GM12878 (cell line): ENCODE measurements at regions not wholly inside any gene's neighbourhood (a gene's known extent, or its start where the extent isn't known, plus 50 kb on each side); places are given as distances from the start of the nearest gene placed in this dataset.

ENCODE experiments used
- ATAC-seq: fragments of 200-7000 bp; cut with Tn5 transposase; 3 replicates; pipeline ENCODE4 v1.9.1; 2020; ENCODE audit warnings: mild to moderate bottlenecking, moderate library complexity
- BruUV-seq: library from RNA; stranded (reverse); fragments of 400-500 nt; replicated peaks from 2 replicates; lab custom pipeline; 2021; lab: Mats Ljungman, UMichigan
- CTCF ChIA-PET: fragments of 300-600 bp; sonication (Branson Sonifier 250); formaldehyde crosslinking; extraction: SDS; loops from one replicate; lab custom pipeline; 2021; ENCODE audit warnings: inconsistent platforms; lab: Yijun Ruan, JAX
- POLR2A ChIA-PET: fragments of 350-600 bp; formaldehyde crosslinking; extraction: SDS; loops from one replicate; lab custom pipeline; 2021; ENCODE audit warnings: inconsistent platforms; lab: Charles Lee
- RAD21 ChIA-PET: fragments of 300-600 bp; sonication (Branson Sonifier 250); formaldehyde crosslinking; loops from one replicate; lab custom pipeline; 2023; ENCODE audit warnings: antibody characterized with exemption; ENCODE audit not compliant: unreplicated experiment; lab: Charles Lee
- SMC1A ChIA-PET: fragments of 300-600 bp; sonication (Branson Sonifier 250); formaldehyde crosslinking; loops from one replicate; lab custom pipeline; 2023; ENCODE audit not compliant: unreplicated experiment, uncharacterized antibody; lab: Charles Lee
- DNase-seq: peaks from one replicate; pipeline ENCODE4 v3.0.0-alpha.2; 2011; ENCODE audit warnings: low read depth, low spot score
- FAIRE-seq: peaks from 3 replicates; lab custom pipeline; 2011; peaks lifted over from hg19 to GRCh38; lab: Jason Lieb, UNC
- H2AFZ ChIP-seq: 2 replicates; pipeline ENCODE4 v1.6.0; 2011; ENCODE audit warnings: low read depth, low read length, control low read depth; ENCODE audit not compliant: control insufficient read depth
- H3K27ac ChIP-seq: 2 replicates; pipeline ENCODE4 v1.5.1; 2011; ENCODE audit warnings: control low read depth; ENCODE audit not compliant: control insufficient read depth, insufficient read depth
- H3K27me3 ChIP-seq, 2 experiments: replicated peaks in 1 of 2; 2 replicates each; pipeline versions ENCODE4 v1.6.0 to v1.6.1; 2011; ENCODE audit warnings: low read length in 1 of 2; ENCODE audit not compliant: control insufficient read depth in 2 of 2, insufficient read depth in 2 of 2
- H3K36me3 ChIP-seq, 2 experiments: 2 replicates each; pipeline ENCODE4 v1.5.1; 2011; ENCODE audit warnings: low read length in 1 of 2; ENCODE audit not compliant: control insufficient read depth in 2 of 2, insufficient read depth in 2 of 2
- H3K4me1 ChIP-seq: 2 replicates; pipeline ENCODE4 v1.6.1; 2011; ENCODE audit warnings: mild to moderate bottlenecking, low read length, moderate library complexity, mixed read lengths; ENCODE audit not compliant: control insufficient read depth, insufficient read depth
- H3K4me2 ChIP-seq: 2 replicates; pipeline ENCODE4 v1.6.0; 2011; ENCODE audit warnings: control low read depth; ENCODE audit not compliant: control insufficient read depth, insufficient read depth
- H3K4me3 ChIP-seq: fragments of 200-600 bp; sonication (generic); 2 replicates; pipeline ENCODE4 v1.5.1; 2016
- H3K79me2 ChIP-seq: 2 replicates; pipeline ENCODE4 v1.6.0; 2011; ENCODE audit warnings: low read length; ENCODE audit not compliant: control insufficient read depth, insufficient read depth
- H3K9ac ChIP-seq: 2 replicates; pipeline ENCODE4 v1.8.0; 2011; ENCODE audit warnings: low read length, control low read depth, mixed read lengths; ENCODE audit not compliant: control insufficient read depth, insufficient read depth
- H3K9me3 ChIP-seq: replicated peaks from 3 replicates; pipeline ENCODE4 v1.5.1; 2011; ENCODE audit warnings: mild to moderate bottlenecking, low read length; ENCODE audit not compliant: control insufficient read depth, insufficient read depth
- H4K20me1 ChIP-seq: 2 replicates; pipeline ENCODE4 v1.6.0; 2011; ENCODE audit not compliant: control insufficient read depth, insufficient read depth
- ATF2 ChIP-seq: IDR thresholded peaks from 2 replicates; pipeline ENCODE4 v1.6.1; 2012; ENCODE audit warnings: low read length, inconsistent platforms
- CREB1 ChIP-seq: IDR thresholded peaks from 2 replicates; pipeline ENCODE4 v1.6.1; 2012; ENCODE audit warnings: low read depth, mild to moderate bottlenecking, inconsistent platforms
- HDAC6 ChIP-seq: fragments of 200-600 bp; sonication (generic); IDR thresholded peaks from one replicate; pipeline ENCODE4 v1.8.0; 2017; ENCODE audit warnings: antibody characterized with exemption; ENCODE audit not compliant: unreplicated experiment
- HDGF ChIP-seq: fragments of 450-650 bp; IDR thresholded peaks from 2 replicates; pipeline ENCODE4 v1.6.1; 2016; ENCODE audit warnings: antibody characterized with exemption
- MYB ChIP-seq: fragments of 150-350 bp; IDR thresholded peaks from 2 replicates; pipeline ENCODE4 v1.6.1; 2014; ENCODE audit warnings: mild to moderate bottlenecking, low read depth, low read length, borderline replicate concordance
- PAX5 ChIP-seq: IDR thresholded peaks from 2 replicates; pipeline ENCODE4 v1.6.1; 2011; ENCODE audit warnings: low read depth, low read length, borderline replicate concordance
- SMARCA5 ChIP-seq: fragments of 450-650 bp; IDR thresholded peaks from 2 replicates; pipeline ENCODE4 v1.6.1; 2017; ENCODE audit warnings: mild to moderate bottlenecking
- TAF1 ChIP-seq: IDR thresholded peaks from 2 replicates; pipeline ENCODE4 v1.6.1; 2011; ENCODE audit warnings: mild to moderate bottlenecking, low read depth, low read length, borderline replicate concordance
- ZBTB4 ChIP-seq: fragments of 450-650 bp; formaldehyde crosslinking; IDR thresholded peaks from 2 replicates; pipeline ENCODE4 v1.4.0; 2022; ENCODE audit warnings: mild to moderate bottlenecking, moderate library complexity
- ZSCAN29 ChIP-seq: fragments of 450-650 bp; IDR thresholded peaks from 2 replicates; pipeline ENCODE4 v1.6.1; 2017; ENCODE audit warnings: mild to moderate bottlenecking, moderate library complexity
- WGBS: methylation state at CpG from one replicate; pipeline ENCODE4 v1.1.6; 2016; ENCODE audit warnings: low lambda C conversion rate; ENCODE audit not compliant: insufficient replicate concordance, insufficient coverage; ENCODE audit errors: missing lambda C conversion rate; 5-methylcytosine and 5-hydroxymethylcytosine counted together
- in situ Hi-C: fragments of 300-500 bp; cut with MboI; formaldehyde crosslinking; loops from 9 replicates; pipeline ENCODE4 v1.14.3; 2018; ENCODE audit warnings: mixed read lengths
- intact Hi-C: fragments of 100-400 bp; cut with micrococcal nuclease; formaldehyde crosslinking; loops from one replicate; pipeline ENCODE4 v1.14.2; 2022; ENCODE audit not compliant: unreplicated experiment

GRCh38 chr12:131591136-131591535, 119.8 kb upstream of the SFSWAP start:
- DNase-seq: no peak
- TF ChIP-seq CREB1 (no peak), MYB (no peak), SMARCA5 (no peak)
- TF ChIP-seq, all 136 proteins: peak for 0
- CTCF ChIA-PET: interaction anchor here (1.6 kb wide), 1 partner anchor 235 kb away, joined by 5 read pairs; no protein-coding TSS in a partner anchor
- H3K79me2 ChIP-seq: no peaks in the 10 kb centered on the region
- peaks cover 19% of the 10 kb centered on the region for H3K4me1 ChIP-seq
- H2AFZ ChIP-seq: no peak overlapping the region
- RAD21 ChIA-PET: no interaction called here
- FAIRE-seq: no peak
- 49% methylated on average over 7 of the region's 7 CpGs for WGBS
- no peak overlapping the region for H3K4me3 ChIP-seq
- H3K9ac ChIP-seq: no peak overlapping the region
- SMC1A ChIA-PET: no interaction called here
- intact Hi-C loops (no loop called here), in situ Hi-C loops (no loop called here)
- H3K27me3 ChIP-seq: no peaks in the 10 kb centered on the region; a peak in 1 of 4 replicates
- H3K9me3 ChIP-seq: peaks cover 7% of the 10 kb centered on the region
- POLR2A ChIA-PET: no interaction called here
- H3K4me2 ChIP-seq: no peak overlapping the region
- H3K36me3 ChIP-seq: no peaks in the 10 kb centered on the region
- no TSS peak for BruUV-seq
- no peak for ATAC-seq
- H4K20me1 ChIP-seq: no peaks in the 10 kb centered on the region
- no peak overlapping the region for H3K27ac ChIP-seq

DNA sequence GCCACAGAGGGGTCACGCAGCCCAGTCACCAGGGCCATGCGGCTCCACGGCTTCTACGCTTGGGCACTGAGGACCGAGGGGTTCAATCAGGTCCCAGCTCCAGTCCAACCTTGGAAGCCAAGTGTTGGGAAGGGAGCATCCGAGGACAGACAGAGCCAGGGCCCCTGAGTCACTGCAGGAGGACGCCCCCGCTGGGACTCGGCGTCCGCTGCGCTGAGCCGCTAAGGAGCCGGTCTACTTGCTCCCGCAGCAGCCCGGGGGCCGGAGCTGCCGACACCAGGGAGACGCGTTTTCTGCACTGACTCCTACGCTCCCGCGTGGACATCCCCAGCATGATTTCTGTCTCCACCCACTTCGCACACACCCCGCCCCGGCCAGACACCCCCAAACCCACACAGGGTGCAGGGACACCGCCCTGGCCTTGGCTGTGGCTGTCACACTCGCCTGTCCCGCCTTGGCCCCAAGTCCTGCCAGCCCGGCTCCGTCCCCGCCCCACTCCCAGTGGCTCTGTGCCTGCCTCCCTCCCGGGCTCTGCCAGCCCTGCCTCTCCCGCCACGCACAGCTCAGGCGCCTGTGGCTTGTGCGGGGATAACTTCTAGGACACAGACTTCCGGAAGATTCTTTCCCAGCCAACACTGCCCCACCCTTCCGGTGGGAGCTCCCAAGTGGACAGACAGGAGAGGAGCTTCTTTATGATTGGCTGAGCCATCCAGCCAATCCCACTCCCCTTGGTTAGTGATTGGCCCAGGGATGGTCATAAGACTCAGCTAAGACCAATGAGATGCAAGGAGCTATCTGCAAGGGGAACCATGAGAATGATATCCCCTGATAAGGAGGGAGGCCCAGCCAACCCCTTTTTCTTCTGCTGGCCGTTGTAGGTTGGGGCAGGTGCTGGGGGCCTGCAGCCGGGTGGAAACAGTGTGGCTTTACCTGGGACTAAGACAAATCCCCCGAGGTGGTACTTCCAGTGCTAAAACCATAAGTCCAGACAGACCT, 118.9 kb upstream of the SFSWAP start:
- SMC1A ChIA-PET: interaction anchor here (0.6 to 0.9 kb wide), 2 partner anchors 15 to 485 kb away, joined by 3 read pairs; no protein-coding TSS in a partner anchor
- H4K20me1 ChIP-seq: no peaks in the 10 kb centered on the region
- CTCF ChIA-PET: no interaction called here
- H3K79me2 ChIP-seq: no peaks in the 10 kb centered on the region
- in situ Hi-C loops (no loop called here), intact Hi-C loops (no loop called here)
- H3K27ac ChIP-seq: peak overlapping the region; percentile 26; the same call in 1 of the 2 replicates
- peaks cover 19% of the 10 kb centered on the region for H3K4me1 ChIP-seq
- POLR2A ChIA-PET: no interaction called here
- H3K4me3 ChIP-seq: no peak overlapping the region
- no peak for ATAC-seq
- 89% methylated on average over 41 of the region's 42 CpGs for WGBS
- no peaks in the 10 kb centered on the region for H3K36me3 ChIP-seq
- DNase-seq: no peak
- BruUV-seq: no TSS peak
- peak overlapping the region; percentile 46; the same call in 1 of the 2 replicates for H3K4me2 ChIP-seq
- H3K9ac ChIP-seq: no peak overlapping the region
- H3K27me3 ChIP-seq: no peaks in the 10 kb centered on the region; a peak in 1 of 4 replicates
- RAD21 ChIA-PET: no interaction called here
- H2AFZ ChIP-seq: no peak overlapping the region
- no peak for FAIRE-seq
- peaks cover 3% of the 10 kb centered on the region for H3K9me3 ChIP-seq
- no peak for TF ChIP-seq PAX5
- TF ChIP-seq ZSCAN29: no peak
- no peak for TF ChIP-seq ZBTB4
- no peak for TF ChIP-seq ATF2
- TF ChIP-seq HDGF: no peak
- no peak for TF ChIP-seq TAF1
- TF ChIP-seq HDAC6: no peak
